ENCODE measurements at regions not wholly inside any gene's neighbourhood (a gene's known extent, or its start where the extent isn't known, plus 50 kb on each side); places are given as distances from the start of the nearest gene placed in this dataset.

DNA sequence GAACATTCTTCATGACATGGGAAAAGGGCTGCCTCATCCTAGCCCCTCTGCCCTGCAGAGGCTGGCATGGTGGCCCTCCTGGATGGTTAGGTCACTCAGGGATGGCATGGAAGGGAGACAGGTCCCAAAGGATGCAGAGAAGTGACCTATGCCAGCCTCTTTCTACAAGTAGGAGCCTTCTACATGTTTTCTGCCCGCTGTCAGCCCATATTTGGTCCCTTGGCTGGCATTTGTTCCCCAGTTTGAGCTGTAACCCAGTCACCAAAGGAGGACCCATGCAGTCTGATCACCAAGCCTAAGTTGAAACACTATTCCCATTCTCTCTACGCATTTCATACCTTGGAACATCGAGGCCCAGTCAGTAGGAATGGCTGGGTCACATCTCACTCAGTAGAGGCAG is 95.4 kb downstream of the PJA1 start:
- Histone ChIP-seq H3K27ac (no peak overlapping the region), H3K4me3 (no peak overlapping the region)
- TF ChIP-seq CTCF (IDR thresholded peaks at IDR 0.05), result no peak
- DNase-seq (ENCODE audit: low spot score), result no peak

DNA sequence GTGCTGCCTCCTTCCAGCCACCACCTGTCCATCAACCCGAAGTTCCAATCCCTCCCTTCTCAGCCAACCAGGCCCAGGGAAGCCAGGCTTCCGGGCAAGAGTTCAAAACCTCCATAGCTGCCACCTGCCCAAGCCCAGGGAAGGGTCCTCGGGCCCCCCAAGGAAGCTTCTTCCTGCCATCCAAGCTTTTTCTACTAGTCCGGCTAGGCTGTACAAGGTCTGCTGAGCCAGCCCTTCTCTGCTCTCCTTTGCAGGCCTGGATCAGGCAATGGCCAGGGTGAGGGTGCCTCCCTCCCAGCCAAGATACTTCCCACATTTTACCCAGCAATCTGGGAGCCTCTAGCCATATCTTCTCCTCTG is 96.2 kb downstream of the PJA1 start:
- no peak for TF ChIP-seq CTCF (IDR thresholded peaks at IDR 0.05)
- Histone ChIP-seq H3K4me3 (no peak overlapping the region), H3K27ac (no peak overlapping the region)
- DNase-seq (ENCODE audit: low spot score), result no peak

GRCh38 chrX:69068301-69069085 is 96.8 kb downstream of the PJA1 start:
- no peak overlapping the region for H3K4me3 ChIP-seq
- no peak for TF ChIP-seq CTCF (IDR thresholded peaks at IDR 0.05)
- H3K27ac ChIP-seq, result no peak overlapping the region
- no peak for DNase-seq (ENCODE audit: low spot score)

- DNase-seq (ENCODE audit: low spot score), result peak; percentile 57
- Histone ChIP-seq H3K4me3 (no peak overlapping the region), H3K27ac (no peak overlapping the region)
- TF ChIP-seq CTCF (IDR thresholded peaks at IDR 0.05), result no peak
These were observed 97.4 kb downstream of the PJA1 start for GRCh38 chrX:69067841-69068240.

DNA sequence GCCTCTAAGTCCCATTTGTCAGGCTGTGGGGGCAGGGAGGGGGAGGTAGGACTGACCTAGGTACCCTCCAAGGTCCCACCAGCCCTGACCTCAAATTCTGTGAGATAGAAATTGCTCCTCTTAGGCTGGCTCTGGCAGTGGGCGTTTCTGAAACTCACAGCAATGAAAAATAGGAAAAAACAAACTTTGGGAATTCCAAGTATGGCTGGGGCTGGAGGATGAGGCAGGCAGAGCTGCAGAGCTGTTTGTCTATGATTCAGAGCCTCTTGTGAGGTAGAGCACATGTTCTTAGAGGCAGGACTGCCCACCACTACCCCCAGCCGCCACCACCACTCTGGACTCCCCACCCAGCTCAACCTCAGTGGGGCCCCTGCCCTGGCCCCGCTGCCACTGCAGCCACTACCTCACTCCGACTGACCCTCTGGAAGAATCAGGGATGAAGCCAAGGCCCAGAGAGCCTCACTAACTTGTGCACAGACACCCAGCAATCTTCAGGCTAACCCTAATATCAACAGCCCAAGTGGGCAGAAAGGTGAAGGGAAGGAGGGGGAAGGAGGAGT is 98.2 kb downstream of the PJA1 start:
- peak; percentile 28 for DNase-seq (ENCODE audit: low spot score)
- Histone ChIP-seq H3K27ac (no peak overlapping the region), H3K4me3 (no peak overlapping the region)
- TF ChIP-seq CTCF (IDR thresholded peaks at IDR 0.05), result no peak

DNA sequence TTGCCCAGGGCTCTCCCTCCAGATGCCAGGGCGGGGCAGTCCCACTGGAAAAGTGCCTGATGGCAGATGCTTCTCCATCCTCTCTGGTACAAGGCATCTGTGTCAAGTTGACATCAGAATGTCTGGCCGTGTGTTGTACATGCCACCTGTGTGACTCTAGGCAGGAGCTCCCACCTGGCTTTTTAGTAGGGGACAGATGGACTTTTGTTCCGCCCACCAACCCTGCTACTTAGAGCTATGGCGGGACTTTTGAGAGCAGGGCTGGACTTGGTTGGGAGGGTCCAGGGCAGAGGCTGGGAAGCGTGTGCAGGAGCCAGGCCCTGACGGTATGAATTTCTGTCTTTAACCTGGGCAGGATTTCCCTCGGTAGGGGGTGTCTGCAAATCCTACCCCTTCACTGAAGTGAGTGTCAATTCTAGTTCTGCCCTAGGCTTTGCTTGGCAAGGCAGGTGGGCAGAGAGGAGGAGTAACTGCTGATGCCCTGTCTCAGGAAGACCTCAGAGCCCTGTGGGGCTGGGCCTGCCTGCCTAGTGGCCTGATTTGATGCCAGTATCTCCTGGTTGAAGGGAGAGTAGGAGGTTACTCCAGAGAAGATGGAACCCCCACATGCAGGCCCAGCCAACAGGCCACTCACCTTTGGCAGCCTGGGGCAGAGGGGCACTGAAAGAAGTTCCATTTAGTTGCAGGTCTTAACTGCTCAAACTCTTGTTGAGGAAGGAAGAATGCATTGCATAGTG is 99.1 kb downstream of the PJA1 start:
- Histone ChIP-seq H3K4me3 (no peak overlapping the region), H3K27ac (no peak overlapping the region)
- DNase-seq (ENCODE audit: low spot score), result peak; percentile 35
- TF ChIP-seq CTCF (IDR thresholded peaks at IDR 0.05), result no peak

Data from coronary artery (tissue), 2 donors.